GM12864 (cell line): ENCODE measurements at regions not wholly inside any gene's neighbourhood (a gene's known extent, or its start where the extent isn't known, plus 50 kb on each side); places are given as distances from the start of the nearest gene placed in this dataset.

Experiments
- DNase-seq: peaks from one replicate; pipeline ENCODE4 v3.0.0-alpha.2; 2011; ENCODE audit warnings: low read depth
- H3K4me3 ChIP-seq: 2 replicates; pipeline ENCODE4 v1.5.1; 2011; ENCODE audit warnings: mild to moderate bottlenecking, low read depth, low read length, control low read depth
- CTCF ChIP-seq: IDR thresholded peaks from 2 replicates; pipeline ENCODE4 v1.5.1; 2011; ENCODE audit warnings: low read depth, mild to moderate bottlenecking, moderate library complexity, low read length, control low read depth, inconsistent platforms; ENCODE audit errors: missing control alignments

- no peak overlapping the region for H3K4me3 ChIP-seq
- DNase-seq: no peak
- TF ChIP-seq CTCF: no peak
Measured at GRCh38 chr10:78553792-78554191, 515.0 kb upstream of the ZMIZ1 start.

GRCh38 chr10:78555128-78555527, 513.6 kb upstream of the ZMIZ1 start:
- H3K4me3 ChIP-seq: no peak overlapping the region
- TF ChIP-seq CTCF: no peak
- no peak for DNase-seq

- DNase-seq: no peak
- H3K4me3 ChIP-seq: no peak overlapping the region
- TF ChIP-seq CTCF: no peak
Measured at GRCh38 chr10:78556705-78557432, 511.9 kb upstream of the ZMIZ1 start.

- no peak for TF ChIP-seq CTCF
- DNase-seq: no peak
- H3K4me3 ChIP-seq: no peak overlapping the region
Measured at GRCh38 chr10:78557433-78557925, 511.3 kb upstream of the ZMIZ1 start.

- TF ChIP-seq CTCF: no peak
- no peak for DNase-seq
- H3K4me3 ChIP-seq: no peak overlapping the region
Measured at GRCh38 chr10:78559661-78560340, 509.0 kb upstream of the ZMIZ1 start.

GRCh38 chr10:78560341-78560688, 508.5 kb upstream of the ZMIZ1 start:
- DNase-seq: no peak
- no peak overlapping the region for H3K4me3 ChIP-seq
- no peak for TF ChIP-seq CTCF
